ENCODE measurements at regions not wholly inside any gene's neighbourhood (a gene's known extent, or its start where the extent isn't known, plus 50 kb on each side); places are given as distances from the start of the nearest gene placed in this dataset.

- DNase-seq (ENCODE audit: low read depth), result no peak
Observed at GRCh38 chr3:28739647-28740046, 391.0 kb upstream of the AZI2 start.

- DNase-seq (ENCODE audit: low read depth), result no peak
Observed at GRCh38 chr3:28743271-28743670, 394.6 kb upstream of the AZI2 start.

- DNase-seq (ENCODE audit: low read depth), result no peak
Observed at GRCh38 chr3:28743831-28744230, 395.2 kb upstream of the AZI2 start.

GRCh38 chr3:28745436-28745835, 396.8 kb upstream of the AZI2 start:
- DNase-seq (ENCODE audit: low read depth), result no peak

- DNase-seq (ENCODE audit: low read depth), result no peak
Observed at GRCh38 chr3:28745916-28746617, 397.4 kb upstream of the AZI2 start.

DNA sequence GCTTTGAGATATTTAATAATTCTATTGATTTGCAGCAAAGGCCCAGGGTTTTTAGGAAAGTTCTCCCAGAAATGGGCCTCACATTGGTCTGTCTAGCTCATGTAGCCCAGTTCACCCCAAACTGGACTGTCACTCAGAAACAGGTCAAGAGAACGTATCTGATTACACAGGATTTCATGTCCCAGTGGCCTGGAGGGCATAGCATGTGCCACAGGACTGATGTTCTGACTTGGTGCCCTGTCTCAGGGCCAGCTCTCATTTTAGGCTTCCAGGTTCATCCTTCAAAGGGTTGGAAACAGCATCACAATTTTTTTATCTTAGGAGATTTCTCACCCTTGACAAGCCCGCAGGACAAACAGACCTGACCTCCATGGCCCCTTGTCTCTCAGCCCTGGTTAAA, 398.4 kb upstream of the AZI2 start:
- DNase-seq (ENCODE audit: low read depth), result no peak

GRCh38 chr3:28751864-28752263, 403.2 kb upstream of the AZI2 start:
- no peak for DNase-seq (ENCODE audit: low read depth)

GRCh38 chr3:28752290-28752689, 403.7 kb upstream of the AZI2 start:
- no peak for DNase-seq (ENCODE audit: low read depth)

- DNase-seq (ENCODE audit: low read depth), result no peak
Observed at GRCh38 chr3:28756056-28756455, 407.4 kb upstream of the AZI2 start.

DNA sequence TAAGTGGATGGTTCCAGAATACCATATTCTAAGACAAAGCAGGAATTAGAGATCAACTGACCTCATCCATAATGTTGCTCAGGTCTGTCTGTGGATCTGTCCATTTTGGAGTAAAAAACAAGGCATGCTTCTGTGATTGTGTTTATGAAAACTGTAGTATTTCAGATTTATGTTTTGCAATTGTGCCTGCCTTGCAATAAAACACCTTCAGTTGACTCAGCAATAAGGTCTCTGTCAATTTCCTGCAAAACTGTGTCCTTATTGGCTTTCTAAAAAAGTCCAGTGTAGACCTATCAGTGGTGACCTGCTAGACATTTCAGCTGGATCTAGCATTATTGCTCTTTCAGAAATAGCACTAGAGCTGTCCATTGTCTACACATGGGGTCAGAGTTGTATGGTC, 409.5 kb upstream of the AZI2 start:
- no peak for DNase-seq (ENCODE audit: low read depth)

DNA sequence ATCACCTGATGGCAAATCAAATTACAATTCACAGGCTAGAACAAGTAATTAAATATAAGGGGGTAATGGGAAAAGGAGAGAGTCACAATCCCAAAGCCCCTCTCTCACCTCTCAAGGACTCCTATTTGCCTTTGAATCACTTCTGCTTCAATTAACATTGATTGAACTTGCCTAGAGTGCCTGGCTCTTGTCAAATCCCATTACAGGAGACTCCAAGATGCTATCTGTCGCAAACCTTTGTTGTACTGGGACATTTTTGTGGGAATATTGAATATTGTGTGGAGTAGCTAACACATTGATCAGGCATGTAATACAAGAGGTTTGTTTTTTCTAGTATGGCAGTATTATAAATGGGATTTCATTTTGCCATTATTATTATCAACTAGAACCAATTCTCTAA, 412.8 kb upstream of the AZI2 start:
- DNase-seq (ENCODE audit: low read depth), result no peak

GRCh38 chr3:28765194-28765593, 416.6 kb upstream of the AZI2 start:
- DNase-seq (ENCODE audit: low read depth), result no peak

- no peak for DNase-seq (ENCODE audit: low read depth)
Observed at GRCh38 chr3:28768439-28768838, 419.8 kb upstream of the AZI2 start.

GRCh38 chr3:28777806-28778475, 429.3 kb upstream of the AZI2 start:
- DNase-seq (ENCODE audit: low read depth), result no peak

DNA sequence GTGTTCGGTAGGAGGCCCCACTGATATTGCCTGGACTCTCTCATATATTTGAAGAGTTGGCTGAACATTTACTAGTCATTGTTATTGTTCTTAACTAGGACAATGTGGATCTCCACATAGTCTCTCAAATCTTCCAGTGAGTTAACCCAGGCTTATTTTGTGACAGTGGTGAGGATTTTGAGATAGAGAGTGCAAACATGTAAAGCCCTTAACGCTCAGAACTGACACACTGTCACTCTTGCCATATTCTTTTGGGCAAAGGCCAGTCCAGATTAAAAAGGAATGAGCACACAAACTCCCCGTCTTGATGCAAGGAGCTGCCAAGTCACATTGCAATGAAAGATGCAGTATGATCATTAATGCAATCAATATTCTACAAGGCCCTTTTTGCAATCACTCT, 431.9 kb upstream of the AZI2 start:
- no peak for DNase-seq (ENCODE audit: low read depth)

- no peak for DNase-seq (ENCODE audit: low read depth)
Observed at GRCh38 chr3:28781053-28781452, 432.4 kb upstream of the AZI2 start.

DNA sequence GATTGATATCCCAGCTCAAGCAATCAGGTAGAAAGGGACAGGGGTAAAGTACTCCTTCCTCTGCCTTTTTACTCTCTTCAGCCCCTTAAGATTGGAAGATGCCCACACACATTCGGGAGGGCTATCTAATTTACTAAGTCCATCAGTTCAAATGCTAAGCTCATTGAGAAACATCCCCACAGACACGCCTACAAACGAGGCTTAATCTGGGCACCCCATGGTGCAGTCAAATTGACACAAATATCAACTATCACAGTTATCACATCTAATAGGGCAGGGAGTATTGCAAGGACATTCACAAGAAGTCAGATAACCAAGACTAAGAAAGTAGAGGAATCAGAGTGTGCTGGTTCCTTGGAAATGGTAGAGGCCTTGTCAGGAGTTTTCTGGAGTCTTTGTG, 437.8 kb upstream of the AZI2 start:
- no peak for DNase-seq (ENCODE audit: low read depth)

GRCh38 chr3:28788571-28788970, 439.9 kb upstream of the AZI2 start:
- no peak for DNase-seq (ENCODE audit: low read depth)

DNA sequence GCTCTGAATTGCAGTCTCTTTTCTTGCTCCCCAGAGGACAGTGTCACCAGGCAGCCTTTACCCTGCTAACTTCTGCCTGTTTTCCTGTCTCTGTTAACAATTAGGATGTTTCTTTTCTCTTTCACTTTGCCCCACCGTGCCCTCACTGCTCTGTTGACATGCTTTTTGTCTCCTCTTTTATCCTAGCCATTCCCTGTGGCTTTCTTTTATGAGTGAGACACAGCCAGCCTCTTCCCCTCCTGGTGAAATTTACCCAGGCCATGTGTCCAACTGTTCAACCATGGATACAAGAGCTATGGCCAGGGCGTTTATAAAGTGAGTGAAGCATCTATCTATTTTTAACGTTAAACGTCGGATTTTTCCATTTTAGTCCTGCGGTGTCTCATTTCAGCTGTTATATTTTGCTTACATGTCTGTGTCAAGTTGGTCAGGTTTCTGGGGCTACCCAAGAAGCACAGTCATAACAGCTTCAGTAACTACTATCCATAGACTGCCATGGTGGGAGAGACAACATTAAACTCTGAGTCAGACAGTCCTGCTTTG, 443.2 kb upstream of the AZI2 start:
- no peak for DNase-seq (ENCODE audit: low read depth)

- no peak for DNase-seq (ENCODE audit: low read depth)
Observed at GRCh38 chr3:28792604-28793003, 444.0 kb upstream of the AZI2 start.

GRCh38 chr3:28799084-28799483, 450.5 kb upstream of the AZI2 start:
- no peak for DNase-seq (ENCODE audit: low read depth)

GRCh38 chr3:28800203-28800602, 451.6 kb upstream of the AZI2 start:
- no peak for DNase-seq (ENCODE audit: low read depth)

DNA sequence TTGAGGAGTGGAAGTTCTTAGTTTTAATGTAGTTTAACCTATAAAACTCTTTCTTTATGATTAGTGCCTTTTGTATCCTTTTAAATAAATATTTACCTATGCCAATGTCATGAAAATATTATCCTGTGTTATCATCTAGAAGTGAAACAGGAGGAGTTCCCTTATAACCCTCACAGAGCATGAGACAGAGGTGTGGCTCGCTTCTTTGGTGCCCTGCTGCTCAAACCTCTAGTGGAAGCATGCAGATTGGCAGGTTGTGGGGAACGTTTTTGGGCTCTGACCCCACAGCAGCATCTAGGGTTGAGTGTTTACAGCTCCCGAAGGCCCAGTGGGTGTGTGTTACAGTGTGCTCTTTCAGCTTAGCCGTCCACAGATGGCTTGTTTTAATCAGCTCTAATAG, 459.4 kb upstream of the AZI2 start:
- no peak for DNase-seq (ENCODE audit: low read depth)

DNA sequence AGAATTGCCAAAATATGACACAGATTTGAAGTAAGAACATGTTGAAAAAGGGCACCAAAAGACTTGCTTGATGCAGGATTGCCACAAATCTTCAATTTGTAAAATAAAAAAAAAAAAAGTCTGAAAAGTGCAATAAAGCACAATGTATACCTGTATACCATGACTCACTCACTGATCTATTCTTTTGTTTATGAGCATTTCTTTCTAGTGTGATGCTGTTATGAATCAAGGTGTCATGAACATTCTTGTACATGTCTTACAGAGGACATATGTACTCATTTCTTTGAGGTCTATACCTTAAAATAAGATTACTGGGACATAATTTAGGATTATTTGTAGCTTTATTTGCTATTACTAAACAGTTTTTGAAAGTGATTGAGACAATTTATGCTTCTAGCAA, 464.9 kb upstream of the RBMS3 start:
- DNase-seq (ENCODE audit: low read depth), result no peak
